GM23338 (cell line): ENCODE measurements at regions not wholly inside any gene's neighbourhood (a gene's known extent, or its start where the extent isn't known, plus 50 kb on each side); places are given as distances from the start of the nearest gene placed in this dataset.

Source experiments
- EZH2 ChIP-seq: fragments of 200-600 bp; sonication (generic); IDR thresholded peaks from one replicate; pipeline ENCODE4 v1.8.0; 2017; ENCODE audit warnings: antibody characterized with exemption, mild to moderate bottlenecking, low read depth; ENCODE audit not compliant: unreplicated experiment
- TF ChIP-seq, protein P1 (sequence below), 2 experiments: fragments of 200-600 bp in 1 of 2; sonication (generic) in 1 of 2; conservative IDR thresholded peaks; 2 replicates each; pipeline versions ENCODE4 v1.5.1 to v1.6.1; 2016 to 2017; ENCODE audit warnings: antibody characterized with exemption in 2 of 2, low read depth in 2 of 2, mild to moderate bottlenecking in 2 of 2, moderate library complexity in 1 of 2
- TF ChIP-seq, protein P2 (sequence below): IDR thresholded peaks from one replicate; pipeline ENCODE4 v1.6.1; 2018; ENCODE audit warnings: antibody characterized with exemption; ENCODE audit not compliant: unreplicated experiment

DNA sequence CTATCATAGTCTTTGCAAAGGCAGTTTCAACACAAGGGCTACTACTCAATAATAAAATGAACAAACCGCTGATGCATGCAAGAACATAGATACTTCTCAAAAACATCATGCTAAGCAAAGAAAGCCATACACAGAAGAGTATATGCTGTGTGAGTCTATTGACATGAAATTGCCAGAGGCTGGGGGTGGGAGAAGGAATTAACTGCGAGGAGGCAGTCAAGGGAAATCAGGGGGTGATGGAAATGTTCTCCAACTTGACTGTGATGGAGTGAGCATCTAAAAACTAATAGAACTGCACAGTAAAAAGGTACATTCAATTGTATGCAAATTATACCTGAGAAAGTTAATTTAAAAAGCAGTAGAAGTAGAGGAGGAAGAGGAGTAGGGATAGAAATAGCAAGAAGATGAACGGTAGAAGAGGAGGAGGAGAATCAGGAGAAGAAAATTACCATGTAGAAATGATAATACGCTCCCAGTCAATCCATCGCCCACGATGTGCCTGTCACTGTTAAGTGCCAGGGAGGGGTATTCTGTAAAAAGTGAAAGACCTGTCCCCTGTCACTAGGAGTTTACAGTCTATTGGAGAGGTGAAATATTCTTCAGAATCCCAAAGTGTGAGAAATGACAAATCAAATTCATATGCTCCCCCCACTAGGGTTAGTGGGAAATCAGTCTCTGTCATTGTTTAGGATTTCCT lies 90.3 kb downstream of the B3GNT2 start:
- TF ChIP-seq, protein P1, sequence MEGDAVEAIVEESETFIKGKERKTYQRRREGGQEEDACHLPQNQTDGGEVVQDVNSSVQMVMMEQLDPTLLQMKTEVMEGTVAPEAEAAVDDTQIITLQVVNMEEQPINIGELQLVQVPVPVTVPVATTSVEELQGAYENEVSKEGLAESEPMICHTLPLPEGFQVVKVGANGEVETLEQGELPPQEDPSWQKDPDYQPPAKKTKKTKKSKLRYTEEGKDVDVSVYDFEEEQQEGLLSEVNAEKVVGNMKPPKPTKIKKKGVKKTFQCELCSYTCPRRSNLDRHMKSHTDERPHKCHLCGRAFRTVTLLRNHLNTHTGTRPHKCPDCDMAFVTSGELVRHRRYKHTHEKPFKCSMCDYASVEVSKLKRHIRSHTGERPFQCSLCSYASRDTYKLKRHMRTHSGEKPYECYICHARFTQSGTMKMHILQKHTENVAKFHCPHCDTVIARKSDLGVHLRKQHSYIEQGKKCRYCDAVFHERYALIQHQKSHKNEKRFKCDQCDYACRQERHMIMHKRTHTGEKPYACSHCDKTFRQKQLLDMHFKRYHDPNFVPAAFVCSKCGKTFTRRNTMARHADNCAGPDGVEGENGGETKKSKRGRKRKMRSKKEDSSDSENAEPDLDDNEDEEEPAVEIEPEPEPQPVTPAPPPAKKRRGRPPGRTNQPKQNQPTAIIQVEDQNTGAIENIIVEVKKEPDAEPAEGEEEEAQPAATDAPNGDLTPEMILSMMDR (conservative IDR thresholded peaks at IDR 0.05; ENCODE audit: low read depth in 2 of 2), result no peak
- TF ChIP-seq, protein P2, sequence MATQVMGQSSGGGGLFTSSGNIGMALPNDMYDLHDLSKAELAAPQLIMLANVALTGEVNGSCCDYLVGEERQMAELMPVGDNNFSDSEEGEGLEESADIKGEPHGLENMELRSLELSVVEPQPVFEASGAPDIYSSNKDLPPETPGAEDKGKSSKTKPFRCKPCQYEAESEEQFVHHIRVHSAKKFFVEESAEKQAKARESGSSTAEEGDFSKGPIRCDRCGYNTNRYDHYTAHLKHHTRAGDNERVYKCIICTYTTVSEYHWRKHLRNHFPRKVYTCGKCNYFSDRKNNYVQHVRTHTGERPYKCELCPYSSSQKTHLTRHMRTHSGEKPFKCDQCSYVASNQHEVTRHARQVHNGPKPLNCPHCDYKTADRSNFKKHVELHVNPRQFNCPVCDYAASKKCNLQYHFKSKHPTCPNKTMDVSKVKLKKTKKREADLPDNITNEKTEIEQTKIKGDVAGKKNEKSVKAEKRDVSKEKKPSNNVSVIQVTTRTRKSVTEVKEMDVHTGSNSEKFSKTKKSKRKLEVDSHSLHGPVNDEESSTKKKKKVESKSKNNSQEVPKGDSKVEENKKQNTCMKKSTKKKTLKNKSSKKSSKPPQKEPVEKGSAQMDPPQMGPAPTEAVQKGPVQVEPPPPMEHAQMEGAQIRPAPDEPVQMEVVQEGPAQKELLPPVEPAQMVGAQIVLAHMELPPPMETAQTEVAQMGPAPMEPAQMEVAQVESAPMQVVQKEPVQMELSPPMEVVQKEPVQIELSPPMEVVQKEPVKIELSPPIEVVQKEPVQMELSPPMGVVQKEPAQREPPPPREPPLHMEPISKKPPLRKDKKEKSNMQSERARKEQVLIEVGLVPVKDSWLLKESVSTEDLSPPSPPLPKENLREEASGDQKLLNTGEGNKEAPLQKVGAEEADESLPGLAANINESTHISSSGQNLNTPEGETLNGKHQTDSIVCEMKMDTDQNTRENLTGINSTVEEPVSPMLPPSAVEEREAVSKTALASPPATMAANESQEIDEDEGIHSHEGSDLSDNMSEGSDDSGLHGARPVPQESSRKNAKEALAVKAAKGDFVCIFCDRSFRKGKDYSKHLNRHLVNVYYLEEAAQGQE, result no peak
- no peak for TF ChIP-seq EZH2
